T1000 (cell line): ENCODE measurements at regions not wholly inside any gene's neighbourhood (a gene's known extent, or its start where the extent isn't known, plus 50 kb on each side); places are given as distances from the start of the nearest gene placed in this dataset.

Source experiments
- DNase-seq: peaks from one replicate; lab custom pipeline; 2025; ENCODE audit warnings: mixed read lengths; lab: John Stamatoyannopoulos, UW

GRCh38 chr9:79259858-79260257 is 311.9 kb upstream of the TLE4 start:
- no peak for DNase-seq

DNA sequence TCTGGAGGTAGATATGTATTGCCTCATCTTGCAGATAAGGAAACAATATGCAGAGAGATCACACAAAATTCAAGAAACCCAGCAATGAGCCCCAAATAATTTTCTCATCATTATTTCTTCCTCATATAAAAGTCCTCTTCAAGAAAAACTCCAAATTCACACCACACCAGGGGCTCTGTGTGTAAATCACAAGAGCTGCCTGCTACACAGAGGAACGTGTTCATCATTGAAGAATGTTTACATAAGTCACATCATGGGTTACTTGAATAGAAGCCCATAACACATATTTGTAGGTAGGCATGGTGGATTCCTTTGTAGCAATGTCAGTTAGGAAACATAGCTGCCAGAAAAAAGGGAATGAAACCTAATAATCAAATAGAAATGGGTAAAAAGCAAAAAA is 308.1 kb upstream of the TLE4 start:
- no peak for DNase-seq

GRCh38 chr9:79264041-79264440 is 307.7 kb upstream of the TLE4 start:
- no peak for DNase-seq

DNA sequence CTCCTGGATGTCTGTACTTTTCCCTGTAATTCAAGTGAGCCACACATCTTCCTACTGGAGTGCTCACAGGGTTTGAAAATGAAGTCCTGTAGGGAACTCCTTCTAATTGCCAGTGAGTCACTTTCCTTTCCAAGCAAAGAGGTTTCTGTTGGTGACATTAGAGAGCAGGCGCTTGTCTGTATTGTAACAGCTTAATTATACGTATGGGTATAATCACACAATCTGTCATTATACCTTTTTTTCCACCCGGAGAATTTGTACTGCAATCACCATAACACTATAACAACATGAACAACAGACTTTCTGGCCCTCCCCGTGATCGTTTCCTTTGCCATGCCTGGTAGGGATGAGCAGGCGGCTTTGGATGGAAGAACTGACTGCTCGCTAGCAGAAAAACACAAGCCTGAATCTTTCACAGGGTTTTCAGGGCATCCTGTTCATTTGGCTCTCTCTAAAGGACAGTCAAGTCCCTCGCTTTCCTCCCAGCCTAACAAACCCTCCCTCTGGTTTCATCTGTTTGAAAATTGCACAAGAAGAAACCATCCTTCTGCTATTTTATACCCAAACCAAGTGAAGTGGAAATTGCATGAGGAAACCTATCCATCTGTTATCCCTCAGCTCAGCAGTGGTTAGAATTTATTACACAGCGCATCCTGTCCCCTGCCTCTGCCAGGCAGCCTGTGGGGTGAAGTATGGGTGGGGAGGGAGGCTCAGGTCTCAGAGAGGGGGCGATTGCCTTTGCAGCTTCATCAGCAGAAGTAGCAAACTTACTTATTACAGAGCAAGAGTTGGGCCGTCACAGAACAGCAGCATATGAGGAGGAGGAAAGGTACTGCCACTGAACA is 307.0 kb upstream of the TLE4 start:
- DNase-seq, result no peak

DNA sequence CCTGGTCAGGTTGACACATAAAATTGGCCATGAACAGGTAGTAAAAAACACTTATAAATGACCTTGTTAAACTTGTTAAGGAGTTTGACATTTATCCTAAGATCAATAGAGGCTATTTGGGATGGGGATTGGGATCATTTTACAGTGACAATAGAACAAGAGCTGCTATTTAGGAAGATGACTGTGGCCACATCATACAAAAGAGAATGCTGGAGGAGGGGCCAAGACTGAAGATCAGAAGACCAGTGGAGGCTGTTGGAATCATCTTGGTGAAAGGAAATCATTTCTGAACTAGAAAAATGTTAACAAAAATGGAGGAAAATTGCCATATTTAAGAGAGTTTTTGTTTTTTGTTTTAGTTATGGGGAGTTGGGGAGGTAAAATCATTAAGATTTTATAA is 304.8 kb upstream of the TLE4 start:
- DNase-seq, result no peak

DNA sequence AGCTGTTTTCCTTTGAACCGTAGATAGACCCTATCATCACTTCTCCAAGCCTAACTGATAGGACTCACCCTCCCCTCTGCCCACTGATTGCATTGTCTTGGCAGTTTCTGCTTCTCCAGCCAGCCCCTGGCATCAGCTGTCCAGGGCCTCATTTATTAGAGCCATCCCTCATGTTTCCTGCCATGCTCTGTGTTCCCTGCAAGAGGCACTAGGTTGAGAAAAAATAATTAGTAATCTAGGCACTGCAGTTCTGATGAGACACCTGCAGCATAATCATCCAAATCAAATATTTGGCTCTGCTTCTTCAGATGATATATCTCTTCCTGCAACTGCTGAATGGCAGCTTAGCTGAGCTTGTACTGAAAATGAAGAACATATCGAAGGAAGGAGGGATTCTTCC is 303.0 kb upstream of the TLE4 start:
- DNase-seq, result no peak

DNA sequence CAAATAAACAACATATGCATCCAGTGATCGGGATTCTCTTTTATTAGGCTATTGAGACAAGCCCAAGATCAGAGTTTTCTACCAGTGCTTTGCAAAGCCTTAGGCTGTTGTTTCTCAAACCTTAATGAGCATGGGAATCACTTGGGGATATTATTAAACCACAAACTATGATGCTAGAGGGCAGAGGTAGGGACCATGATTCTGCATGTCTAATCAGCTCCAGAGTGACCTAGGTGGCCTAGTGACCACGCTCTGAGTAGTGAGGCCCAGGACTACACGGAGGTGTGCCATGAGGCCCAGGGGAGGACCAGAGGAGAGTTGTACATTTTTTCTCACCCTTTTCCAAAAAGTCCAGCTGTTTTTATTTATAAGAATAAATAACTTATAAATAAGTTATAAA is 298.5 kb upstream of the TLE4 start:
- no peak for DNase-seq

GRCh38 chr9:79279356-79279755 is 292.4 kb upstream of the TLE4 start:
- DNase-seq, result no peak

- DNase-seq, result no peak
These were observed 291.1 kb upstream of the TLE4 start for GRCh38 chr9:79280691-79281090.

DNA sequence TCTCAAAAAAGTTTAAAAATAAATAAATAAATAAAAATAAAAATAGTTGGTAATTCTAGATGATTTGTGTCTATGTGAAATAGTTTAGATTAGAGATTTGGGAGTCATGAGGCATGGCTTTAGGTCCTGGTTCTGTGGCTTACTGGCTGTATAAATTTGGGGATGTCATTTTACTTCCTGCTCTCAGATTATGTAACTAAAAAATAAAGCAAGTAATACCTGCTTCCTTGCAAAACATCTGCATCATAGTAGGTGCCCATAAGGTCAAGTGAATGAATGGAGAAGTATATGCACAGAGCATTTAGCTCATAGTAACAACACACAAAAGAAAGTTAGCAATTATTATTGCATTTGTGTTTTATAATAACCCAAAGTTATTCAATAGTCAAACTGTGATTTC is 287.7 kb upstream of the TLE4 start:
- DNase-seq, result no peak

DNA sequence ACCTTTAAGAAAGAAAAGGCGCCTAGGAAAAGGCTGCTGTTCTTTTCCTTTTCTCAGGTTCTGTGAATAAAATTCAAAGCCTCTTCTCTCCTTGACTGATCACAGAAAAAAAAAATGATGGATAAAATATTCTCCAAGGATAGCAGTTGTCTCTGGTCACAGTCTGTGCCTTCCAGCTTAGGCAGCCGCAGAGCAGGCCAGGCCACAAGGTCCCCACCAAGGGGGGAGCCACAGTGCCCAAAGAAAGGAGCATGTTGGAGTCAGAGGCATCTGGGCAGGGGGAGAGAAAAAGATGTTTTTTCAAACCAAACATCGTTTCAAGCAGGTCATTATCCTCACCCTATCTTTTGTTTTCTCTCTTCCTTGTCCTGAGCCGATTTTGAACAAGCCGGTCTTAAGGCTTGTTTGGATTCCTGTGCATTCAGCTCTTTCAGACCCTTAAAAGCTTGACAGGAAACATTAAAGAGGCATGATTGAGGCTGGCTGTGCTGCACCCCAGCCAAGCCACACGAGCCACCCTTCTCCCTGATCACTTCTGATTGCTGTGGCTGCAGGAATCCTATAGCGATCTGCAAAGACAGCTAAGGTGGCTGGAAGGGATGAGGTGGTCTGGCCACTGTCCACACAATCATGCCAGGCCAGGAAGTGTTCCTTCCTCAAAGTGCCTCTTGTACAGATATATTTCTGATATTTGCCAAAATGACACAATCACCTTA is 284.6 kb upstream of the TLE4 start:
- no peak for DNase-seq

DNA sequence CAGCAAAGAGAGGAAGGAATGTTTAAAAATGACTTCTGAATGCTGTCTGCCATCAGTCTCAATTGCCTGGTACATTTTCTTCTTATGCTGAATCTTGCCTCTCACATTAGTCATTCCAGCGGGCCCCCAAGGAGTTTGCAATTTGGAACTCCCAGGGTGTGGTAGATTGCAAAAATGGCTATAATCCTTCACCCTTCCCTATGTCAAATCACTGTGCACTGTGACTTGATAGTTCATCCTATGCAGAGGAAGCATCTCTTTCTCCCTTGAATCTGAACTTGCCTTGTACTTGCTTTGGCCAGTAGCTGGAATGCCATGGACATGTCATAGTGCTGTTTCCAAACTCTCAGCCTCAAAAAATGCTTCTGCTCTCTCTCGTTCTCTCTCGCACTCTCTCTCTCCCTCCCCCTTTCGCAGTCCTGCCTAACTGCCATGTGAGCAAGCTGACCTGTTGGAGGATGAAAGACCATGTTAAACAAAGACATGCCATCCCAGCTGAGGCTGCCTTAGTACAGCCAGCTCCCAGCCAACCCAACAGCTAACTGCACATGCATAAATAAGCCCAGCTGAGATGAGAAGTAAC is 284.0 kb upstream of the TLE4 start:
- no peak for DNase-seq

GRCh38 chr9:79289856-79290255 is 281.9 kb upstream of the TLE4 start:
- DNase-seq, result no peak

GRCh38 chr9:79292731-79293280 is 279.0 kb upstream of the TLE4 start:
- no peak for DNase-seq

- DNase-seq, result no peak
These were observed 271.7 kb upstream of the TLE4 start for GRCh38 chr9:79300068-79300467.

GRCh38 chr9:79301085-79301484 is 270.7 kb upstream of the TLE4 start:
- DNase-seq, result no peak

DNA sequence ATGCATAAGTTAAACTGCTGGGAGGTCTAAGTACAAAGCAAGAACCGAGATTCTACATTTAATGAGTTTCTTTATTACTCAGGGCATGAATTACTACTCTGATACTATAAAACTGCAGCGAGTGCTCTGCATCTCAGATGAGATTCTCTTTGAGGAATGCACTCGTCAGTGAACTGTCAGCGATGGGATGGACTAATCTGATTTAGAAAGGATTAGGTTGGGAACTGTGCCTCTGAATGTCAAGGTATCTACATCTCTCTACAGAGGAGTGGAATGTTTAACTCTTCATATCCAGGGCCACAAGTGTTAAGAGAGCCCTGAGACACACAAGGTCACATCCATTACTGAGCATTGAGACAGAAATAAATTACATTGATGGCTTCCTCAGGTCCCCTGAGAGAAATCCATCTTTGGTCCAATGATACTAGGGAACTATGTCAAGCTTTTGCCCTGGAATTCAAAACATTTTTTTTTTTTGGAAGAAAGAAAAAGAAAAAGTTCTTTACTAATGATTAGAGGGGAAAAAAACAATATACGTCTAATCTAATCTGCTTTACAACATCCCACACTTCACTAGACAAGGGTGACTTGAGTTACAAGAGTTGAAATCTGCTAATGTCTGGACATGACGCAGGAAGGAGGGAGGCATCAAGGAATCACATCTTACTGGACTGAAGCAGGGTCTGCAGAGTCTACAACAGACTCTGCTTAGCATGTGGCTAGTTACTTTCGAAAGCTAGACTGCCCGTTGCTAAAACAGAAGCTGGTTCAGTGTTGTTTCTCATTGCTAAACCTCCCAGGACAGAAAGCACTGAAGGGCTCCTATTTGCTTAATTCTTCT is 270.0 kb upstream of the TLE4 start:
- DNase-seq, result no peak

DNA sequence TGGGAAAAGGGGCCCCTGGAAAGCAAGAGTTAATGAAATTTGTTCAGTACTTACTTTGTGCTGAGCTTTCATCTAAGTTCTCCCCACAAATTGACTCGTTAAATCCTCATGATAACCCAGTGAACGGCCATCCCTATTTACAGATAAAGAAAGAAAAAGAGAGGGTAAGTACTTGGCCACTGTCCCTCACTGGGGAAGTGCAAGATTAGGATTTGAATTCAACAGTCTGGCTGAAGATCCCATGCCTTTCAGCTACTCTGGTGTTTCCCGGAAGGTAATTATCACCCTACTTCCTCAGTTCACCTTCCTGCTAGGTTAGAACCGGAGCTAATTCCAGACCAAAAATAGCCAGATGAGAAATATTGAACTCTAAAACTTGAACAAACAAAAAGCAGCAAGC is 269.2 kb upstream of the TLE4 start:
- no peak for DNase-seq

GRCh38 chr9:79308012-79308411 is 263.8 kb upstream of the TLE4 start:
- DNase-seq, result no peak

DNA sequence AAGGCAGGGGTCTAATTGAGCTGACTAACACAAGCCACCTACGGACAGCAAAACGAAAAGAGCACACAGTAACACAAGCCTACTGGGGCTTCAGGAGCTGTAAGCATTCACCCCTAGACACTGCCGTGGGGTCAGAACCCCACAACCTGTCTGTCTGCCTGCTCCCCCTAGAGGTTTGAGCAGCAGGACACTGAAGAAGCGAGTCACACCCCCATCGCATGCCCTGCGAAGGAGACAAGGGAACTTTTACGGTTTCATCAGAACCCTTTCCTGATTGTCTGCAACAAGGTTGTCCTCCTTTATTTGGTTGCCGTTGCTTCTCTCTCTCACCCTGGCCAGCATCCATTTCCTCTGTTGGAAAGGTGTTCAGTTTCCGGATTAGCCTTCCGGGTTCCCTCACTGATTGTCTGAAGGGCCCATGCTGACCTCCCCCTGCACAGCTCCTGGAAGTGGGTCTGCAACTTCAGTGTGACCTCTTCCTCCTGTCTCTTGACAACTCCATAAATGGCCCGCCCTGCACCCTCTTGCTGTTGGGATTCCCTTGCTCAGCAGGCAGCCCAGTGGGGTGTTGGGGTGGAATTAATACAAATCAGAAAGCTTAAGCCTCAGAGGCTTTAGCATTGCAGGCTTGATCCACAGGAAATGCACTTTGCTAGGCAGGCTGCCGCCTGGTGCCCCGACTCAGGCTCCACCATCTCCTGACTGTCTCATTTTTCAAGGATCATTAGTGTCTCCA is 258.9 kb upstream of the TLE4 start:
- no peak for DNase-seq

DNA sequence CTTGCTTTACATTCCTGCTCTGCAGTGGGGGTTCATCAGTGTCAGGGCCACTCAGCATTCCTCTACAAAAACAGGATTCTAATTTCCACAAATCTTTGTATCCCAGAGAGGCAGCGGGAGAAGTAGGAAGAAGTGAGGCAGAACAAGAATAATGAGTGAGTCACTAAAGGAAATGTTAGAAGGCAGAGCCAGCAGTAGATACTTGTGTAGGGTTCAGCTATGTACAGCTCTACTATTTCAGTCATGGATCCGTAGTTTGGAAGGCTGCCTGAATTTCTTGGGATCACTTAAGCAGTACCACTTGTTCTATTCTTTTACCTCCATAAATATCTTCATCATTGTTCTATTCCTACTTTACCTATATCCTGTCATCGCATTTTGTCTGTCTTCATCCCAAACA is 246.3 kb upstream of the TLE4 start:
- no peak for DNase-seq
